GM10248 (cell line): ENCODE measurements at regions not wholly inside any gene's neighbourhood (a gene's known extent, or its start where the extent isn't known, plus 50 kb on each side); places are given as distances from the start of the nearest gene placed in this dataset.
"Not testable (repeated sequence)": the region's sequence is repeated elsewhere in the genome, so short reads cannot be mapped to it uniquely, and the experiment has no call there.

ENCODE experiments used
- CTCF ChIA-PET: fragments of 300-600 bp; sonication (Branson Sonifier 250); formaldehyde crosslinking; extraction: SDS; loops from one replicate; lab custom pipeline; 2021; ENCODE audit warnings: antibody characterized with exemption; lab: Yijun Ruan, JAX
- POLR2A ChIA-PET: fragments of 350-650 bp; sonication (Branson Sonifier 250); formaldehyde crosslinking; extraction: SDS; loops from one replicate; lab custom pipeline; 2020; ENCODE audit warnings: antibody characterized with exemption; lab: Yijun Ruan, JAX
- DNase-seq: peaks from one replicate; pipeline ENCODE4 v3.0.0; 2012; ENCODE audit errors: extremely low spot score
- TF ChIP-seq, protein P1 (sequence below): IDR thresholded peaks from 2 replicates; pipeline ENCODE4 v1.5.1; 2012; ENCODE audit warnings: mild to moderate bottlenecking, low read depth; ENCODE audit errors: extremely low read depth, missing control alignments, control extremely low read depth

DNA sequence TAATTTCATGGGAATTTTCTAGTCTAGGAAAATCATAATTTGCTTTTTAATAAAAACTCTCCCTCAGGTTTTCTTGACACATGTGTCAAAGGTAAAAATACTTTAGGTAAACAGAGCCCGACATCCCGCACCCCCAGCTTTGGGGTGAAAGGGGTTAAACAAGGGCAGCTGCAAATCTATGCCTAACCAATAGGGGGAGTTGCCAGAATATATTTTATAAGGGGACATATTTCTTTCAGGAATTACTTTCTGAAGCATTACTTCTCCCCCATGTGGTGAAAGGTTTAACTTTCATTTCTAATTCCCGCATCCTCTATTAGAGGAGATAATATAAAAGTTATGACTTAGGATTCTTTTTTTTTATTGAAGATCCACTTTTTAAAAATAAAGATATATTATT, 53.9 kb upstream of the HEPH start:
- ChIA-PET POLR2A (no interaction called here), CTCF (interaction anchor here (1.6 kb wide), 1 partner anchor 72 kb away, joined by 4 read pairs; no protein-coding TSS in a partner anchor)
- TF ChIP-seq, protein P1, sequence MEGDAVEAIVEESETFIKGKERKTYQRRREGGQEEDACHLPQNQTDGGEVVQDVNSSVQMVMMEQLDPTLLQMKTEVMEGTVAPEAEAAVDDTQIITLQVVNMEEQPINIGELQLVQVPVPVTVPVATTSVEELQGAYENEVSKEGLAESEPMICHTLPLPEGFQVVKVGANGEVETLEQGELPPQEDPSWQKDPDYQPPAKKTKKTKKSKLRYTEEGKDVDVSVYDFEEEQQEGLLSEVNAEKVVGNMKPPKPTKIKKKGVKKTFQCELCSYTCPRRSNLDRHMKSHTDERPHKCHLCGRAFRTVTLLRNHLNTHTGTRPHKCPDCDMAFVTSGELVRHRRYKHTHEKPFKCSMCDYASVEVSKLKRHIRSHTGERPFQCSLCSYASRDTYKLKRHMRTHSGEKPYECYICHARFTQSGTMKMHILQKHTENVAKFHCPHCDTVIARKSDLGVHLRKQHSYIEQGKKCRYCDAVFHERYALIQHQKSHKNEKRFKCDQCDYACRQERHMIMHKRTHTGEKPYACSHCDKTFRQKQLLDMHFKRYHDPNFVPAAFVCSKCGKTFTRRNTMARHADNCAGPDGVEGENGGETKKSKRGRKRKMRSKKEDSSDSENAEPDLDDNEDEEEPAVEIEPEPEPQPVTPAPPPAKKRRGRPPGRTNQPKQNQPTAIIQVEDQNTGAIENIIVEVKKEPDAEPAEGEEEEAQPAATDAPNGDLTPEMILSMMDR = peak; percentile 0
- DNase-seq = peak; percentile 10

- DNase-seq, POLR2A ChIA-PET: not testable (repeated sequence)
- CTCF ChIA-PET = interaction anchor here (0.8 kb wide), 1 partner anchor 26 kb away, joined by 3 read pairs; no protein-coding TSS in a partner anchor
Measured at GRCh38 chrX:66107860-66108259, 56.2 kb upstream of the HEPH start.

DNA sequence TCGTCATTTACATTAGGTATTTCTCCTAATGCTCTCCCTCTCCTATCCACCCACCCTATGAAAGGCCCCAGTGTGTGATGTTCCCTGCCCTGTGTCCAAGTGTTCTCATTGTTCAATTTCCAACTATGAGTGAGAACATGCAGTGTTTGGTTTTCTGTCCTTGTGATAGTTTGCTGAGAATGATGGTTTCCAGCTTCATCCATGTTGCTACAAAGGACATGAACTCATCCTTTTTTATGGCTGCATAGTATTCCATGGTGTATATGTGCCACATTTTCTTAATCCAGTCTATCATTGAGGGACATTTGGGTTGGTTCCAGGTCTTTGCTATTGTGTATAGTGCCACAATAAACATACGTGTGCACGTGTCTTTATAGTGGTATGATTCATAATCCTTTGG, 61.6 kb upstream of the HEPH start:
- CTCF ChIA-PET, DNase-seq, POLR2A ChIA-PET: not testable (repeated sequence)

GRCh38 chrX:66098162-66098561, 58.3 kb upstream of the VSIG4 start:
- ChIA-PET CTCF (no interaction called here), POLR2A (no interaction called here)
- no peak for DNase-seq
- TF ChIP-seq, protein P1 = no peak

DNA sequence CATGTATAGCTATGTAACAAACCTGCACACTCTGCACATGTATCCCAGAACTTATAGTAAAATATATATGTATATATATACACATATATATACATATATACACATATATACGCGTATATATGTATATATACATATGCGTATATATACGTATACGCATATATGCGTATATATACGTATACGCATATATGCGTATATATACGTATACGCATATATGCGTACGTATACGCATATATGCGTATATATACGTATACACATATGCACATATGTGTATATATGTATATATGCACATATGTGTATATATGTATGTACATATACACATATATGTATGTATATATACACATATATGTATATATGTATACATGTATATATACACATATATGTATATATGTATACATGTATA, 57.1 kb upstream of the VSIG4 start:
- DNase-seq, CTCF ChIA-PET, POLR2A ChIA-PET: not testable (repeated sequence)

- CTCF ChIA-PET, DNase-seq, POLR2A ChIA-PET: not testable (repeated sequence)
Measured at GRCh38 chrX:66090004-66090403, 50.1 kb upstream of the VSIG4 start.
